ENCODE measurements at regions not wholly inside any gene's neighbourhood (a gene's known extent, or its start where the extent isn't known, plus 50 kb on each side); places are given as distances from the start of the nearest gene placed in this dataset.

DNA sequence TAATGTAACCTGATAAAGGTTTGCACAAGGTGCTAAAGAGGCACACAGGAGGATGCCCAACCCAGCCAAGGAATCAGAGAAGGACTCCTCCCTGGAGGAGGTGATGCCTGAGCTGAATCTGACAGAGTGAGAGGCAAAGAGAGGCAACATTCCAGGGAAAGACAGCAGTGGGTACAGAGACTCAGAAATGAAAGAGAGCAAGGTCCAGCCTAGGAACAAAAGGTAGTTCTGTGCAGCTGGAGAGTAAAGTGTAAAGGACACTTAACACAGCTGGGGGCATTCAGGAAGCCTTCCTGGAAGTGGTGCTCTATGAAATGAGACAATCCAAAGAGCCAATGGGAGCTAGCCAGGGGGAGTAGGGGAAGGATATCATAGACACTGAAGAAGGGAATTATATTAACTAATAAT, 181.0 kb upstream of the GLI2 start:
- Histone ChIP-seq H3K4me3 (ENCODE audit: low read length) (no peak overlapping the region), H3K27ac (ENCODE audit: low read length) (no peak overlapping the region), H3K27me3 (ENCODE audit: insufficient read depth, low read length) (peaks cover 84% of the 10 kb centered on the region), H3K9me3 (ENCODE audit: insufficient read depth, low read depth, low read length) (no peaks in the 10 kb centered on the region), H3K4me1 (ENCODE audit: insufficient read depth, low read length) (no peaks in the 10 kb centered on the region), H3K36me3 (ENCODE audit: insufficient read depth, low read depth, low read length) (no peaks in the 10 kb centered on the region), H3K9ac (ENCODE audit: low read depth, low read length) (no peak overlapping the region)

DNA sequence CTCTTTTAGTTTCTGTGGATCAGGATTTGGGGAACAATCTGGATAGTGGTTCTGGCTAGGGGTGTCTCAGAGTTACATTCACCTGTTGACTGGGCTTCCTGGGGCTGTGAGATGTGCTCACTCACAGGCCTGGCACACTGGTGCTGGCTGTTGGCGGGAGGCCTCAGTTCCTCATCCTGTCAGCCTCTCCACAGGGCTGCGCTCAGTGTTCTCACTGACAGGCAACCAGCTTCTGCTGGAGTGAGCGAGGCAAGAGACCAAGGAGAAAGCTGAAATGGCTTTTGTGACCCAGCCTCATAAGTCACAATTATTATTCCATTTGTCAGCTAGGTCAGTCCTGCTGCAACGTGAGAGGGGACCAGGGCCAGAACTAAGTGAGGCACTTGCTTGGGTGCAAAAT, 180.6 kb upstream of the GLI2 start:
- H3K9me3 ChIP-seq (ENCODE audit: insufficient read depth, low read depth, low read length) = no peaks in the 10 kb centered on the region
- no peak overlapping the region for H3K9ac ChIP-seq (ENCODE audit: low read depth, low read length)
- no peak overlapping the region for H3K4me3 ChIP-seq (ENCODE audit: low read length)
- H3K36me3 ChIP-seq (ENCODE audit: insufficient read depth, low read depth, low read length) = no peaks in the 10 kb centered on the region
- no peaks in the 10 kb centered on the region for H3K4me1 ChIP-seq (ENCODE audit: insufficient read depth, low read length)
- peaks cover 84% of the 10 kb centered on the region for H3K27me3 ChIP-seq (ENCODE audit: insufficient read depth, low read length)
- no peak overlapping the region for H3K27ac ChIP-seq (ENCODE audit: low read length)

DNA sequence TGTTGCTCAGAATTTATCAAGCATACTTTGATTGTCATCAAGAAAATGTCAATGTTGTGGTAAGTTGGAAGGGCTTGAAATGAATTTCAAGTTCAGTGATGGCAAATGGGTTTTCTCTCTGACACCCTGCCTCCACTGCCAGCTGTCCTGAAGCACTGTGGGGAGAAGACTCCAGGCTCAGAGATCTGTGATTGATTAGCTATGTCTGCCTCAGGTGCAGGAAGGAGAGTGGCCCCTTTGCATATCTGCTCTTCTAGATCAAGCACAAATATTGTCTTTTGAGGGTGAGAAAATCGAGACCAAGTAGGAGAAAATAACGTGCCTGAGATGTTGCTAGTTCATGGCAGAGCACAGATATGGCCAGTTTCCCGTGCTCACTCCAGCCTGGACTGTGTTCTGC, 178.8 kb upstream of the GLI2 start:
- H3K27ac ChIP-seq (ENCODE audit: low read length) = no peak overlapping the region
- peaks cover 82% of the 10 kb centered on the region for H3K27me3 ChIP-seq (ENCODE audit: insufficient read depth, low read length)
- H3K4me3 ChIP-seq (ENCODE audit: low read length) = no peak overlapping the region
- no peak overlapping the region for H3K9ac ChIP-seq (ENCODE audit: low read depth, low read length)
- H3K9me3 ChIP-seq (ENCODE audit: insufficient read depth, low read depth, low read length) = no peaks in the 10 kb centered on the region
- H3K4me1 ChIP-seq (ENCODE audit: insufficient read depth, low read length) = no peaks in the 10 kb centered on the region
- no peaks in the 10 kb centered on the region for H3K36me3 ChIP-seq (ENCODE audit: insufficient read depth, low read depth, low read length)

DNA sequence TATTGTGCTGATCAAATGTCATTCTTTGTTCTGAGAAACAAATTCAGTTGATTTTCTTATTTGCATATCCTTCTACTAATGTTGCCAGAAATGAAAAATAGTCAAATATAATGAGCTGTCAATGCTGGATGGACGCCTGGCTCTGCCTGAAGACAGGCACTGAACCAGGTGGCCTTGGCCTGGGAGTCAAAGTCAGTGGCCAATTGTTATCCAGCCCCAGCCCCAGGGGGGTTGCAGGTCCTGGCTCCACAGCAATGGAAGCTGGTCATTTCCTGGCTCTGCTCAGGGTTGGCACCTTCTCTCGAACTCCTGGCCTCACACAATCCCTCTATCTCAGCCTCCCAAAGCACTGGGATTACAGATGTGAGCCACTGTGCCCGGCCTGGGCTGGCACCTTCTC, 176.8 kb upstream of the GLI2 start:
- Histone ChIP-seq H3K9ac (ENCODE audit: low read depth, low read length) (no peak overlapping the region), H3K36me3 (ENCODE audit: insufficient read depth, low read depth, low read length) (no peaks in the 10 kb centered on the region), H3K4me1 (ENCODE audit: insufficient read depth, low read length) (no peaks in the 10 kb centered on the region), H3K27me3 (ENCODE audit: insufficient read depth, low read length) (peaks cover 68% of the 10 kb centered on the region), H3K27ac (ENCODE audit: low read length) (no peak overlapping the region), H3K9me3 (ENCODE audit: insufficient read depth, low read depth, low read length) (no peaks in the 10 kb centered on the region), H3K4me3 (ENCODE audit: low read length) (no peak overlapping the region)

GRCh38 chr2:120559401-120559800, 176.3 kb upstream of the GLI2 start:
- Histone ChIP-seq H3K36me3 (ENCODE audit: insufficient read depth, low read depth, low read length) (no peaks in the 10 kb centered on the region), H3K9me3 (ENCODE audit: insufficient read depth, low read depth, low read length) (no peaks in the 10 kb centered on the region), H3K9ac (ENCODE audit: low read depth, low read length) (no peak overlapping the region), H3K27ac (ENCODE audit: low read length) (no peak overlapping the region), H3K27me3 (ENCODE audit: insufficient read depth, low read length) (peaks cover 66% of the 10 kb centered on the region), H3K4me3 (ENCODE audit: low read length) (no peak overlapping the region), H3K4me1 (ENCODE audit: insufficient read depth, low read length) (peaks cover under 1% of the 10 kb centered on the region; the same call in 1 of the 2 replicates)

DNA sequence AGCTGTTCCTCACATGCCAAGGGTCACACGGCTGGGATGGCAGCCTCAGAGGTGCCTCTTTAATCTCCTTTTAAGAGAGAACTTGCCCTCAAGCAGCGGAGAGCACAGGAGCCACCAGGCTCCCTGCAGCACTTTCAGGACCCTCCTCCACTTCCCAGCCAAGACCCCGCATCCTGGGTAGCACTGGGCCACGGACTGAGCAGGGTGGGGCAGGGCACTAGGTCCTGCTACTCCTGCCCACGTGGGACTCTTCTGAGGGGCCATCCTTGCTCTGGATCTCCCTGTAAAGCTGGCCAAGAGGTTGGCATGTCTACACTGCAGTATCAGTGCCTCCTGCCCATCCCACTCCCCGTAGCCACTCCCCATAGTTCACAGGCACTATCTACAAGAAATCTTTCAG, 175.3 kb upstream of the GLI2 start:
- Histone ChIP-seq H3K27ac (ENCODE audit: low read length) (no peak overlapping the region), H3K27me3 (ENCODE audit: insufficient read depth, low read length) (peaks cover 58% of the 10 kb centered on the region), H3K36me3 (ENCODE audit: insufficient read depth, low read depth, low read length) (no peaks in the 10 kb centered on the region), H3K9me3 (ENCODE audit: insufficient read depth, low read depth, low read length) (no peaks in the 10 kb centered on the region), H3K4me3 (ENCODE audit: low read length) (no peak overlapping the region), H3K4me1 (ENCODE audit: insufficient read depth, low read length) (peaks cover 5% of the 10 kb centered on the region; the same call in 1 of the 2 replicates), H3K9ac (ENCODE audit: low read depth, low read length) (no peak overlapping the region)

DNA sequence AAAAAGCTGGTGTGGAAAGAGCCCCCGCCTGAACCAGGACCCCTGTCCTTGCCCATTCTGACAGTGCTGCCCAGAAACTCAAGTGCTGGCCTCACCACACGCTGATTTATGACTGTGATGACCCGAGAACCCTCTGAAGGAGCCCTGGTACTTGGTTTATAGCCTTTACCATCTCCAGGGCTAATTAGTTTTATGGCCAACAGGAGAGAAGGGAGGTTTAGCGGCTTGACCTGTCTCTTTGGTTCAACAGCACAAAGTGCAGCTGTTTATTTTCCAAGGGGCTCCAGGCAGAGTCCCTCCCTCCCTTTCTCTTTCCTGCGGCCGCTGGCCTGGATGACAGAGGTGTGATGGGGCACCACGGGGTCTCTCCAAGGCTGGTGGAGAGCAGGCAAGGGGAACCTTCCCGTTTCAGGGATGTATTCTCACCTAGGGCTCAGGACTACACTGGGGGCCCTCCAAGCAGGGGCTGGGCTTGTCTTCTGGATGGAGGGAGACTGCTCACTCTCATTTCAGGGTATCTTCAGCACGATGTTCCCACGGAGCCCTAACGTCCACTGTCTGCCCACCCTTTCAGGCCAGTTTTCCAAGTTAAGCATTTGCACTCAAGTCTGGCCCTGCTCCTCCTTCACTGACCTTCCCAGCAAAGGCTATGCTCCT, 174.2 kb upstream of the GLI2 start:
- no peak overlapping the region for H3K4me3 ChIP-seq (ENCODE audit: low read length)
- H3K9ac ChIP-seq (ENCODE audit: low read depth, low read length) = no peak overlapping the region
- H3K36me3 ChIP-seq (ENCODE audit: insufficient read depth, low read depth, low read length) = no peaks in the 10 kb centered on the region
- no peak overlapping the region for H3K27ac ChIP-seq (ENCODE audit: low read length)
- H3K9me3 ChIP-seq (ENCODE audit: insufficient read depth, low read depth, low read length) = no peaks in the 10 kb centered on the region
- H3K4me1 ChIP-seq (ENCODE audit: insufficient read depth, low read length) = peaks cover 5% of the 10 kb centered on the region; the same call in 1 of the 2 replicates
- H3K27me3 ChIP-seq (ENCODE audit: insufficient read depth, low read length) = peaks cover 59% of the 10 kb centered on the region

DNA sequence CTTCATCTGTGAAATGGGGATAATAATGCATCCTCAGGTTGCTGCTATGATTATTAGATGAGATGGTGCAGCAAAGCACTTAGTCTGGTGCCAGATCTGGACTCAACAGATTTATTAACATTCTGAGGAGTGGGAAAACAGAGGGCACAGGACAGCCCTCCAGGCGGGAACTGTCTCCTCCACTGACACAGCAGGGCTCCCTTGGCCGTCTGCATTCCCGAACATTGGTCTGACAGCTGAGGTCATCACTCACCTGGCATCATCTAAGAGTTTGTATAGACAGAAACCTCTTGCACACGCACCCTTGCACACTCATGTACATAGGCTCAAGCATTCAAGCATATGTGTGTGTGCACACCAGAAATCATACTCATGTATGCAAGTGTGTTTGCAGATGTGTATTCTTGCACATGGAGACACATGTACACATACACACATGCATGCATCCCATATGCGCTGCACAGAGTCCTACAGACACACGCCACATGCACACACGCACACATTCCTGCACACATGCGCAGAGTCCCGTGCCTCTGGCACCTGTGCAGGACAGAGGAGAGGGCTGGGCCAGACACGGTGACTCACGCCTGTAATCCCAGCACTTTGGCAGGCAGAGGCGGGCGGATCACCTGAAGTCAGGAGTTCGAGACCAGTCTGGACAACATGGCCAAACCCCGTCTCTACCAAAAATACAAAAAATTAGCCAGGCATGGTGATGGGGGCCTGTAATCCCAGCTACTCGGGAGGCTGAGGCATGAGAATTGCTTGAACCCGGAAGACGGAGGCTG, 173.3 kb upstream of the GLI2 start:
- peaks cover 59% of the 10 kb centered on the region for H3K27me3 ChIP-seq (ENCODE audit: insufficient read depth, low read length)

DNA sequence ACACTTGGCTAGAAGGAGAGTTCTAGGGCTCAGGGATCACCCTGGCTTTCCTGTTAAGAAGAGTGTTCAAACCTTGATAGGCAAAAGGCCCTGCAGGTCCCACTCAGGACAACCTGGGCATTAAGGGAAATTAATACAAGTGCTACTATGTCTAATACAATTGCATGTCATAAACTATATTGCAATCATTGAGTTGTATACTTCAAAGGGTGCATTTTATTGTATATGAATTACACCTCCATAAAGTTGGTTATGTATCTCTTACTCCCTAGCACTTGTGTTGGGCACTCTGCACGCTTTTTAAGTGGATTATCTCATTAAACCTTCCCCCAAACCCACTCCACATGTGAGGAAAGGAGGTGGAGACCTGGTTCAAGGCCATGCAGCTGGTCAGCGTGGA, 172.1 kb upstream of the GLI2 start:
- no peak overlapping the region for H3K9ac ChIP-seq (ENCODE audit: low read depth, low read length)
- no peak overlapping the region for H3K4me3 ChIP-seq (ENCODE audit: low read length)
- peaks cover 5% of the 10 kb centered on the region; the same call in 1 of the 2 replicates for H3K4me1 ChIP-seq (ENCODE audit: insufficient read depth, low read length)
- peaks cover 65% of the 10 kb centered on the region for H3K27me3 ChIP-seq (ENCODE audit: insufficient read depth, low read length)
- H3K9me3 ChIP-seq (ENCODE audit: insufficient read depth, low read depth, low read length) = no peaks in the 10 kb centered on the region
- H3K27ac ChIP-seq (ENCODE audit: low read length) = no peak overlapping the region
- H3K36me3 ChIP-seq (ENCODE audit: insufficient read depth, low read depth, low read length) = no peaks in the 10 kb centered on the region

More for the DNA sequence above, 173.3 kb upstream of the GLI2 start:
- H3K9ac ChIP-seq (ENCODE audit: low read depth, low read length) = no peak overlapping the region
- H3K36me3 ChIP-seq (ENCODE audit: insufficient read depth, low read depth, low read length) = no peaks in the 10 kb centered on the region
- H3K4me1 ChIP-seq (ENCODE audit: insufficient read depth, low read length) = peaks cover 5% of the 10 kb centered on the region; the same call in 1 of the 2 replicates
- H3K9me3 ChIP-seq (ENCODE audit: insufficient read depth, low read depth, low read length) = no peaks in the 10 kb centered on the region
- no peak overlapping the region for H3K4me3 ChIP-seq (ENCODE audit: low read length)
- no peak overlapping the region for H3K27ac ChIP-seq (ENCODE audit: low read length)

DNA sequence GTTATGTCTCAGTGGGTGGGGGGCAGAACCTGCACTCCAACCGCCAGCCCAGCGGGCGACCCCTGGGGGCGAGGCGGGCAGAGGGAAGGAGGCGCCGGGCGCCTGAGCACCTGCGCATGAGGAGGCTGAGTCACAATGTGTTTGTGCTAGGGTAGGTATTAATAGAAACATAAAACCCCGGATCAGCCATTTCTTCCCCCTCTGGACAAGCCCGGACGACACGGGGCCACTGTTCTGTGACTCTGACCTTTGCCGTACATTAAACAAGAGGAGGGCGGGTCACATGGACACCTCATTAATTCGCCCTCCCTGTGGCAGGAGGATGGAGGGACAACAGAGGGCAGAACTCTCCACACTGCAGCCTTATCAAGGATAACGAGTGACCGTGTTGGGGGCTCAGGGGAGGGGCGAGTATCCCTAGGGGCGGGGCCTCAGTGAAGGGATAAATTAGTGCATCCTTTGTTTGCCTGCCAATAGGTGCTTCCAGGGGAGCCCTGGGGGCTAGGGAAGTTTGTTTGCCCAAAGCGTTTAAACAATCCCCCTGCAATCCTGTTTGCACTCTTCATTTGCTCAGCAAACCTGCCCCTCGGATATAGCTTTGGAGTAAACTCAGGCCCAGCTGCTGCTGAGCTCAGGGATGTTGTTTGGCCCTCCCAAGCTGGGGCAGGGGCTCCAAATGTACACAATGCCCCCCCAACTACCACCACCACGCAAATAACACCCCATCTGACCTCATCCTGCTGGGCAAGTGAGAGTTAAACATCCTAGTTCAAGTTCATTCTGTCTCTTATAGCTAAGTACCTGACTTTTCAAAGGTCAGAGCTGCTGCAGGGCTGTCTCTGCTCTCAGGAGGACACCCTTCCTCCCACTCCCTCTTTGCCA, 171.2 kb upstream of the GLI2 start:
- H3K27me3 ChIP-seq (ENCODE audit: insufficient read depth, low read length) = peaks cover 59% of the 10 kb centered on the region
- H3K36me3 ChIP-seq (ENCODE audit: insufficient read depth, low read depth, low read length) = no peaks in the 10 kb centered on the region
- H3K27ac ChIP-seq (ENCODE audit: low read length) = no peak overlapping the region
- H3K9me3 ChIP-seq (ENCODE audit: insufficient read depth, low read depth, low read length) = no peaks in the 10 kb centered on the region
- H3K4me1 ChIP-seq (ENCODE audit: insufficient read depth, low read length) = peaks cover 5% of the 10 kb centered on the region; the same call in 1 of the 2 replicates
- no peak overlapping the region for H3K9ac ChIP-seq (ENCODE audit: low read depth, low read length)
- no peak overlapping the region for H3K4me3 ChIP-seq (ENCODE audit: low read length)

- H3K4me3 ChIP-seq (ENCODE audit: low read length) = no peak overlapping the region
Observed at GRCh38 chr2:120565095-120565460, 170.6 kb upstream of the GLI2 start.

More at GRCh38 chr2:120565095-120565460, 170.6 kb upstream of the GLI2 start:
- H3K27me3 ChIP-seq (ENCODE audit: insufficient read depth, low read length) = peaks cover 59% of the 10 kb centered on the region
- H3K4me1 ChIP-seq (ENCODE audit: insufficient read depth, low read length) = peaks cover 5% of the 10 kb centered on the region; the same call in 1 of the 2 replicates
- H3K9me3 ChIP-seq (ENCODE audit: insufficient read depth, low read depth, low read length) = no peaks in the 10 kb centered on the region
- H3K27ac ChIP-seq (ENCODE audit: low read length) = no peak overlapping the region
- H3K9ac ChIP-seq (ENCODE audit: low read depth, low read length) = no peak overlapping the region
- H3K36me3 ChIP-seq (ENCODE audit: insufficient read depth, low read depth, low read length) = no peaks in the 10 kb centered on the region

Data from iPS-20b (cell line).